Ecto neural progenitor cell (in vitro differentiated cells): ENCODE measurements at regions not wholly inside any gene's neighbourhood (a gene's known extent, or its start where the extent isn't known, plus 50 kb on each side); places are given as distances from the start of the nearest gene placed in this dataset.

Experiments
- DNase-seq: peaks from one replicate; pipeline ENCODE4 v3.0.0-alpha.2; 2018; ENCODE audit warnings: low spot score

- DNase-seq = no peak
These were observed 132.7 kb upstream of the JAG1 start for GRCh38 chr20:10806539-10806938.

- DNase-seq = no peak
These were observed 133.2 kb upstream of the JAG1 start for GRCh38 chr20:10807013-10807412.

- DNase-seq = no peak
These were observed 139.0 kb upstream of the JAG1 start for GRCh38 chr20:10812759-10813327.

- DNase-seq = no peak
These were observed 149.8 kb upstream of the JAG1 start for GRCh38 chr20:10823585-10823984.

- DNase-seq = no peak
These were observed 151.1 kb upstream of the JAG1 start for GRCh38 chr20:10824750-10825500.

- no peak for DNase-seq
These were observed 152.3 kb upstream of the JAG1 start for GRCh38 chr20:10826111-10826510.

GRCh38 chr20:10828180-10828579 is 154.4 kb upstream of the JAG1 start:
- no peak for DNase-seq

- no peak for DNase-seq
These were observed 158.3 kb upstream of the JAG1 start for GRCh38 chr20:10832141-10832540.

- DNase-seq = no peak
These were observed 164.1 kb upstream of the JAG1 start for GRCh38 chr20:10837901-10838300.

- DNase-seq = no peak
These were observed 168.3 kb upstream of the JAG1 start for GRCh38 chr20:10842116-10842515.

GRCh38 chr20:10843146-10843711 is 169.4 kb upstream of the JAG1 start:
- DNase-seq = no peak

GRCh38 chr20:10846766-10847165 is 173.0 kb upstream of the JAG1 start:
- no peak for DNase-seq

- DNase-seq = no peak
These were observed 175.1 kb upstream of the JAG1 start for GRCh38 chr20:10848810-10849370.

GRCh38 chr20:10853176-10853575 is 179.4 kb upstream of the JAG1 start:
- no peak for DNase-seq

- no peak for DNase-seq
These were observed 179.9 kb upstream of the JAG1 start for GRCh38 chr20:10853731-10854130.

- no peak for DNase-seq
These were observed 181.2 kb upstream of the JAG1 start for GRCh38 chr20:10854976-10855375.

- DNase-seq = no peak
These were observed 182.0 kb upstream of the JAG1 start for GRCh38 chr20:10855778-10856177.

GRCh38 chr20:10856237-10857015 is 182.6 kb upstream of the JAG1 start:
- no peak for DNase-seq

GRCh38 chr20:10857352-10858070 is 183.7 kb upstream of the JAG1 start:
- DNase-seq = no peak

- DNase-seq = no peak
These were observed 187.3 kb upstream of the JAG1 start for GRCh38 chr20:10861090-10861489.

- DNase-seq = no peak
These were observed 187.8 kb upstream of the JAG1 start for GRCh38 chr20:10861619-10862018.
